Upper lobe of right lung (tissue), 1 donor: ENCODE measurements at regions not wholly inside any gene's neighbourhood (a gene's known extent, or its start where the extent isn't known, plus 50 kb on each side); places are given as distances from the start of the nearest gene placed in this dataset.

Source experiments
- ATAC-seq: fragments of 200-7000 bp; cut with Tn5 transposase; one replicate; pipeline ENCODE4 v1.9.1; 2020; ENCODE audit warnings: mild to moderate bottlenecking, moderate library complexity
- DNase-seq: peaks from one replicate; pipeline ENCODE4 v3.0.0-alpha.2; 2020
- H3K27ac ChIP-seq: fragments of 200-600 bp; one replicate; pipeline ENCODE4 v1.8.0; 2022
- H3K27me3 ChIP-seq: fragments of 200-600 bp; one replicate; pipeline ENCODE4 v1.8.0; 2022; ENCODE audit warnings: mild to moderate bottlenecking
- H3K36me3 ChIP-seq: fragments of 200-600 bp; one replicate; pipeline ENCODE4 v1.8.0; 2022
- H3K4me1 ChIP-seq: fragments of 200-600 bp; one replicate; pipeline ENCODE4 v1.8.0; 2022
- H3K4me3 ChIP-seq: fragments of 200-600 bp; one replicate; pipeline ENCODE4 v1.8.0; 2022; ENCODE audit warnings: mild to moderate bottlenecking
- H3K9me3 ChIP-seq: fragments of 200-600 bp; one replicate; pipeline ENCODE4 v1.8.0; 2022
- CTCF ChIP-seq: fragments of 200-600 bp; IDR thresholded peaks from one replicate; pipeline ENCODE4 v1.8.0; 2022; ENCODE audit warnings: antibody characterized with exemption
- intact Hi-C: fragments of 100-400 bp; cut with DNase I; formaldehyde crosslinking; loops from one replicate; pipeline ENCODE4 v1.11.0; 2022
- donor health status: DM: no; HTN: yes; CAD: no; lungs with severe emphysema.

- ATAC-seq (no peak), DNase-seq (no peak)
- H3K27me3 ChIP-seq, result no peaks in the 10 kb centered on the region
- intact Hi-C loops, result no loop called here
- H3K9me3 ChIP-seq, result no peaks in the 10 kb centered on the region
- no peak for TF ChIP-seq CTCF
- H3K27ac ChIP-seq, result no peak overlapping the region
- H3K4me1 ChIP-seq, result no peaks in the 10 kb centered on the region
- no peak overlapping the region for H3K4me3 ChIP-seq
- H3K36me3 ChIP-seq, result no peaks in the 10 kb centered on the region
Measured at GRCh38 chr14:97336816-97337215, 539.6 kb downstream of the VRK1 start.

- no peak overlapping the region for H3K4me3 ChIP-seq
- intact Hi-C loops, result no loop called here
Measured at GRCh38 chr14:97337267-97337666, 540.1 kb downstream of the VRK1 start.

GRCh38 chr14:97337670-97338069 lies 540.5 kb downstream of the VRK1 start:
- Histone ChIP-seq H3K4me3 (no peak overlapping the region), H3K4me1 (no peaks in the 10 kb centered on the region), H3K9me3 (no peaks in the 10 kb centered on the region), H3K27me3 (no peaks in the 10 kb centered on the region), H3K27ac (no peak overlapping the region), H3K36me3 (no peaks in the 10 kb centered on the region)
- ATAC-seq, result no peak
- intact Hi-C loops, result no loop called here
- no peak for DNase-seq
- TF ChIP-seq CTCF, result no peak

More at GRCh38 chr14:97337267-97337666, 540.1 kb downstream of the VRK1 start:
- ATAC-seq (no peak), DNase-seq (no peak)
- Histone ChIP-seq H3K27ac (no peak overlapping the region), H3K9me3 (no peaks in the 10 kb centered on the region), H3K27me3 (no peaks in the 10 kb centered on the region), H3K36me3 (no peaks in the 10 kb centered on the region), H3K4me1 (no peaks in the 10 kb centered on the region)
- no peak for TF ChIP-seq CTCF

- H3K9me3 ChIP-seq, result no peaks in the 10 kb centered on the region
- TF ChIP-seq CTCF, result no peak
- intact Hi-C loops, result no loop called here
- H3K36me3 ChIP-seq, result no peaks in the 10 kb centered on the region
- H3K27me3 ChIP-seq, result no peaks in the 10 kb centered on the region
- H3K4me1 ChIP-seq, result no peaks in the 10 kb centered on the region
- H3K27ac ChIP-seq, result no peak overlapping the region
- no peak for ATAC-seq
- no peak for DNase-seq
- no peak overlapping the region for H3K4me3 ChIP-seq
Measured at GRCh38 chr14:97344666-97345065, 547.5 kb downstream of the VRK1 start.

GRCh38 chr14:97346675-97347074 lies 549.5 kb downstream of the VRK1 start:
- intact Hi-C loops, result no loop called here
- Histone ChIP-seq H3K4me1 (no peaks in the 10 kb centered on the region), H3K4me3 (no peak overlapping the region), H3K36me3 (no peaks in the 10 kb centered on the region), H3K27ac (no peak overlapping the region), H3K27me3 (no peaks in the 10 kb centered on the region), H3K9me3 (no peaks in the 10 kb centered on the region)
- no peak for DNase-seq
- ATAC-seq, result no peak
- TF ChIP-seq CTCF, result no peak

- no peak overlapping the region for H3K4me3 ChIP-seq
- H3K27ac ChIP-seq, result no peak overlapping the region
- DNase-seq (no peak), ATAC-seq (no peak)
- no peaks in the 10 kb centered on the region for H3K4me1 ChIP-seq
- H3K36me3 ChIP-seq, result no peaks in the 10 kb centered on the region
- TF ChIP-seq CTCF, result no peak
- intact Hi-C loops, result no loop called here
- H3K27me3 ChIP-seq, result no peaks in the 10 kb centered on the region
- no peaks in the 10 kb centered on the region for H3K9me3 ChIP-seq
Measured at GRCh38 chr14:97349463-97349862, 552.3 kb downstream of the VRK1 start.
